MM.1S (cell line): ENCODE measurements at regions not wholly inside any gene's neighbourhood (a gene's known extent, or its start where the extent isn't known, plus 50 kb on each side); places are given as distances from the start of the nearest gene placed in this dataset.

Experiments
- DNase-seq: peaks from one replicate; pipeline ENCODE4 v3.0.0-alpha.2; 2015
- H2AFZ ChIP-seq: fragments of 300-600 bp; sonication (generic); 2 replicates; pipeline ENCODE4 v1.6.0; 2016; ENCODE audit warnings: antibody characterized with exemption, low read length
- H3F3A ChIP-seq: fragments of 300-600 bp; sonication (generic); 2 replicates; pipeline ENCODE4 v1.6.1; 2016; ENCODE audit warnings: mild to moderate bottlenecking, antibody characterized with exemption, low read length, moderate library complexity, mixed read lengths; ENCODE audit not compliant: insufficient read depth
- H3K27ac ChIP-seq: fragments of 300-600 bp; sonication (generic); 2 replicates; pipeline ENCODE4 v1.5.1; 2016; ENCODE audit warnings: mild to moderate bottlenecking, low read length
- H3K27me3 ChIP-seq: fragments of 300-600 bp; sonication (generic); replicated peaks from 2 replicates; pipeline ENCODE4 v1.6.0; 2016; ENCODE audit warnings: low read length; ENCODE audit not compliant: insufficient read depth
- H3K36me3 ChIP-seq: fragments of 300-600 bp; sonication (generic); replicated peaks from 2 replicates; pipeline ENCODE4 v1.6.1; 2016; ENCODE audit warnings: mild to moderate bottlenecking, low read length, mixed read lengths; ENCODE audit not compliant: insufficient read depth
- H3K4me1 ChIP-seq: fragments of 300-600 bp; sonication (generic); 2 replicates; pipeline ENCODE4 v1.6.1; 2016; ENCODE audit warnings: low read length, mixed read lengths
- H3K4me2 ChIP-seq: fragments of 300-600 bp; sonication (generic); 2 replicates; pipeline ENCODE4 v1.6.0; 2016; ENCODE audit warnings: low read depth, low read length
- H3K4me3 ChIP-seq: fragments of 300-600 bp; sonication (generic); 2 replicates; pipeline ENCODE4 v1.5.1; 2016; ENCODE audit warnings: low read length, mixed read lengths
- H3K79me2 ChIP-seq: fragments of 300-600 bp; sonication (generic); 2 replicates; pipeline ENCODE4 v1.6.1; 2016; ENCODE audit warnings: mixed run types, low read length, mixed read lengths
- H3K9ac ChIP-seq: fragments of 300-600 bp; sonication (generic); 2 replicates; pipeline ENCODE4 v1.6.1; 2016; ENCODE audit warnings: low read length, mixed read lengths
- H3K9me2 ChIP-seq: fragments of 300-600 bp; sonication (generic); replicated peaks from 2 replicates; pipeline ENCODE4 v1.6.1; 2016; ENCODE audit warnings: mild to moderate bottlenecking, low read length, mixed read lengths; ENCODE audit not compliant: insufficient read depth
- H3K9me3 ChIP-seq: fragments of 300-600 bp; sonication (generic); replicated peaks from 2 replicates; pipeline ENCODE4 v1.6.1; 2016; ENCODE audit warnings: mild to moderate bottlenecking, low read length, mixed read lengths; ENCODE audit not compliant: insufficient read depth
- H4K20me1 ChIP-seq: fragments of 300-600 bp; sonication (generic); 2 replicates; pipeline ENCODE4 v1.6.1; 2016; ENCODE audit warnings: mild to moderate bottlenecking, low read length, moderate library complexity, mixed read lengths; ENCODE audit not compliant: insufficient read depth
- CTCF ChIP-seq: fragments of 300-600 bp; sonication (generic); IDR thresholded peaks from 2 replicates; pipeline ENCODE4 v1.5.1; 2016; ENCODE audit warnings: antibody characterized with exemption, low read length, mixed read lengths
- EZH2 ChIP-seq: fragments of 300-600 bp; sonication (generic); optimal IDR thresholded peaks from 2 replicates; pipeline ENCODE3; 2017; ENCODE audit warnings: low read depth, mild to moderate bottlenecking, antibody characterized with exemption, low read length, mixed read lengths
- EZH2phosphoT487 ChIP-seq: fragments of 300-600 bp; sonication (generic); IDR thresholded peaks from 2 replicates; pipeline ENCODE4 v1.6.1; 2018; ENCODE audit warnings: antibody characterized with exemption, low read length

DNA sequence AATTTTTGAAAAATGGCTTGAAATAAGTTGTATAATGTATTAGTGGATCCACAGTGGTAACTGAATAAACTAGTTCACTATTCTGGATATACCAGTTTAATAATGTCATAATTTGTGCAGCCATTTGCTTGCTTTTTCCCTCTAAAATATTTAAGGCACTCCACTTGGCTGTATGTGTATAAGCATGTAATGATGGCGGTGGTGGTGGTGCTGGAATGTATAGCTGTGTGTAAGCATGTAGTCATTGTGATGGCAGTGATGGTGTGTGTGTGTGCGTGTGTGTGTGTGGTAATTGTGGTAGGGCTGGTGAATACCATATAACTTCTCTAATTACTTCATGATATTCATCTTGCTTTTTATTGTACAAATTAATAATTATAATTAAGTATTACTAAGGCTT lies 89.2 kb upstream of the HIVEP1 start:
- H3K9ac ChIP-seq = no peak overlapping the region
- no peaks in the 10 kb centered on the region for H3K9me2 ChIP-seq
- TF ChIP-seq CTCF (no peak), EZH2 (no peak), EZH2phosphoT487 (no peak)
- H2AFZ ChIP-seq = no peak overlapping the region
- no peaks in the 10 kb centered on the region for H3K79me2 ChIP-seq
- DNase-seq = no peak
- H3K36me3 ChIP-seq = no peaks in the 10 kb centered on the region
- no peaks in the 10 kb centered on the region for H3F3A ChIP-seq
- no peaks in the 10 kb centered on the region for H3K4me1 ChIP-seq
- no peak overlapping the region for H3K27ac ChIP-seq
- no peaks in the 10 kb centered on the region for H4K20me1 ChIP-seq
- H3K4me3 ChIP-seq = no peak overlapping the region
- H3K9me3 ChIP-seq = no peaks in the 10 kb centered on the region
- no peaks in the 10 kb centered on the region for H3K27me3 ChIP-seq
- no peak overlapping the region for H3K4me2 ChIP-seq

GRCh38 chr6:11921751-11922150 lies 90.4 kb upstream of the HIVEP1 start:
- Histone ChIP-seq H3K9ac (no peak overlapping the region), H3K4me1 (no peaks in the 10 kb centered on the region), H3K79me2 (no peaks in the 10 kb centered on the region), H3K9me2 (no peaks in the 10 kb centered on the region), H3K4me3 (no peak overlapping the region), H3K27me3 (no peaks in the 10 kb centered on the region), H3K36me3 (no peaks in the 10 kb centered on the region), H3K27ac (no peak overlapping the region), H2AFZ (no peak overlapping the region), H3K4me2 (no peak overlapping the region), H3F3A (no peaks in the 10 kb centered on the region), H3K9me3 (no peaks in the 10 kb centered on the region), H4K20me1 (no peaks in the 10 kb centered on the region)
- DNase-seq = no peak
- TF ChIP-seq EZH2phosphoT487 = no peak
- TF ChIP-seq EZH2 = no peak
- TF ChIP-seq CTCF = no peak

DNA sequence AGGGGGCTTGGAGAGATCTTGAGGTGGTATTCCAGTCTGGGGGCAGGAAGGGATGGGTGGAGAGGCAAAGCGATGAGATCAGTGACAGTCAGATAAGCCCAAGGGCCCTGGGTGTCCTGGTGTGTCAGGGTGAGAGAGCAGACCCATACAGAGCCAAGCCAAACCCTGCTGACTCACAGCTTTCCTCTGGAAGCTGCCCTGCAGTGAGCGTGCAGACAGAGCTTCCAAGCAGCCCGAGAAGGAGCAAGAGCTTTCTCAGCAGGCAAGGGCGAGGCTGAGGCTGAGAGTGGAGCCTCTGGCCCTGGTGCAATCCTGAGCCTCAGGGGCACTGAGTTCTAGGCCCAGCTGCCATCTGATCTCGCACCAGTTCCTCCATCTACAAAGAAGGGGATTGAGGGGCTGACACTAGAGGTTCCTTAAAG lies 91.1 kb upstream of the HIVEP1 start:
- no peaks in the 10 kb centered on the region for H3K27me3 ChIP-seq
- no peaks in the 10 kb centered on the region for H3K9me2 ChIP-seq
- no peak overlapping the region for H2AFZ ChIP-seq
- H3K4me1 ChIP-seq = no peaks in the 10 kb centered on the region
- H3K9me3 ChIP-seq = no peaks in the 10 kb centered on the region
- no peaks in the 10 kb centered on the region for H3K79me2 ChIP-seq
- no peak overlapping the region for H3K4me2 ChIP-seq
- no peak overlapping the region for H3K9ac ChIP-seq
- H3K36me3 ChIP-seq = no peaks in the 10 kb centered on the region
- no peaks in the 10 kb centered on the region for H4K20me1 ChIP-seq
- H3K27ac ChIP-seq = no peak overlapping the region
- no peak overlapping the region for H3K4me3 ChIP-seq
- no peak for TF ChIP-seq CTCF
- TF ChIP-seq EZH2 = no peak
- no peak for TF ChIP-seq EZH2phosphoT487
- no peaks in the 10 kb centered on the region for H3F3A ChIP-seq
- no peak for DNase-seq
